CD4-positive, alpha-beta T cell treated with Interleukin-17A for 1 hour (primary cell): ENCODE measurements at regions not wholly inside any gene's neighbourhood (a gene's known extent, or its start where the extent isn't known, plus 50 kb on each side); places are given as distances from the start of the nearest gene placed in this dataset.
"Not testable (repeated sequence)": the region's sequence is repeated elsewhere in the genome, so short reads cannot be mapped to it uniquely, and the experiment has no call there.

Experiments
- DNase-seq: peaks from one replicate; pipeline ENCODE4 v3.0.0-alpha.2; 2020

- DNase-seq = not testable (repeated sequence)
These were observed 60.5 kb upstream of the PSME4 start for GRCh38 chr2:54031288-54031687.

- DNase-seq = no peak
These were observed 60.0 kb upstream of the PSME4 start for GRCh38 chr2:54030806-54031205.

- no peak for DNase-seq
These were observed 59.6 kb upstream of the PSME4 start for GRCh38 chr2:54030396-54030741.

GRCh38 chr2:54029721-54030395 lies 59.1 kb upstream of the PSME4 start:
- no peak for DNase-seq

- not testable (repeated sequence) for DNase-seq
These were observed 54.8 kb upstream of the PSME4 start for GRCh38 chr2:54025463-54026075.

- no peak for DNase-seq
These were observed 53.8 kb upstream of the PSME4 start for GRCh38 chr2:54024576-54024975.

- no peak for DNase-seq
These were observed 50.9 kb upstream of the PSME4 start for GRCh38 chr2:54021702-54022101.

GRCh38 chr2:54020793-54021414 lies 50.1 kb upstream of the PSME4 start:
- DNase-seq = no peak
